ENCODE measurements at regions not wholly inside any gene's neighbourhood (a gene's known extent, or its start where the extent isn't known, plus 50 kb on each side); places are given as distances from the start of the nearest gene placed in this dataset.
"Not testable (repeated sequence)": the region's sequence is repeated elsewhere in the genome, so short reads cannot be mapped to it uniquely, and the experiment has no call there.

DNA sequence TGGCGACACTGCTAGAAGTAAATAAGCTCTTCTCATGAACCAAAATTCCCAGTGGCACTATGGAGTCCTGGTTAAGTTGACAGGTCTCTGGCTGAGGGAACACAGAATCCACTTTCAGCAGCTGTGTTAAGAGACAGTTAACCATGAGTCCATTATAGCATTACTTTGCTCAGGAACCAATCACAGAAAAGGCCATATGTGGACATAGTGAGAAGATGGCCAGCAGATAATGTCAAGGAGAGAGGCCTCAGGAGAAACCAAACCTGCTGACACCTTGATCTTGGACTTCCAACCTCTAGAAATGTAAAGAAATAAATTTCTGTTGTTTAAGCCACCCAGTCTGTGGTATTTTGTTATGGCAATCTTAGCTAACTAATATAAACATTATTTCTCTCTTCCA, 88.7 kb upstream of the SPTLC1 start:
- not testable (repeated sequence) for TF ChIP-seq CTCF, POLR2A (IDR thresholded peaks at IDR 0.05)
